Activated CD4-positive, alpha-beta T cell treated with anti-CD3 and anti-CD28 coated beads, Interleukin-2, amount 50 U/mL, for 16 hours (primary cell): ENCODE measurements at regions not wholly inside any gene's neighbourhood (a gene's known extent, or its start where the extent isn't known, plus 50 kb on each side); places are given as distances from the start of the nearest gene placed in this dataset.
"Not testable (repeated sequence)": the region's sequence is repeated elsewhere in the genome, so short reads cannot be mapped to it uniquely, and the experiment has no call there.

ENCODE experiments used
- DNase-seq: peaks from one replicate; pipeline ENCODE4 v3.0.0-alpha.2; 2020

DNA sequence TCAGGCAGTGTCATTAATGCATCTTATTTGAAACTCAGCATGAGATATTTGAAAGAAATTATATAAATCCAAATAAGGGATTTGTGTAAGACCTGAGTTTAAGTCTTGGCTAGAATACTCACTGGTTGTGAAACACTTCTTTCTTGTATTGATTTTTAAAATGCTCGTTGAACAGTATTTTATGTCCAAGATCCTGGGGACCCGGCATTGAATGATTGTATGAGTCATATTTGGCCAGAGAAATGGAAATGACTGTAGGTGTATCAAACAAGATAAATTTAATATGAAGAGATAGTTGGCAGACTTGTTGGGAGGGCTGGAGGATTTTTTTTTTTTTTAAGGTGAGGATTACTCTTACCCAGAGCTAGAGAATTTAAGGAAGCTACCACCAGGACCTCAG lies 606.1 kb upstream of the CPEB2 start:
- DNase-seq = no peak

DNA sequence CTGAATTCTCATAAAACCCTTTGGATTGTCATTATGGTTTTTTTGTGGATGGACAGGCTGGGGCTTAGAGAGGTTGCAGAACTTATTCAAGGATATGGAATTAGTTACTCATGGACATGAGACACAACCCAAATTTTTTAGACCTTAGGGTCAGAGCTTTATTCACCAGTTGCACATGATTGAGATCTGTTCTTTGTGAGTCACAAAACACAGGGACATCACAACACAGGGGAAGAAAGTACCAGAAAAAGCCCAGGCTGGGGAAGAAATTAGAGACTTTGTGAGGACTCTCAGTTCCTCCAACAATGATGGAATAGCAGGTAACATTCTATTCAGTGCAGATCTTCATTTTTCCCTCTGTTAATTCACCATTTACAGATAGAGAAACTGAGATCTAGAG lies 602.4 kb upstream of the CPEB2 start:
- DNase-seq = no peak

DNA sequence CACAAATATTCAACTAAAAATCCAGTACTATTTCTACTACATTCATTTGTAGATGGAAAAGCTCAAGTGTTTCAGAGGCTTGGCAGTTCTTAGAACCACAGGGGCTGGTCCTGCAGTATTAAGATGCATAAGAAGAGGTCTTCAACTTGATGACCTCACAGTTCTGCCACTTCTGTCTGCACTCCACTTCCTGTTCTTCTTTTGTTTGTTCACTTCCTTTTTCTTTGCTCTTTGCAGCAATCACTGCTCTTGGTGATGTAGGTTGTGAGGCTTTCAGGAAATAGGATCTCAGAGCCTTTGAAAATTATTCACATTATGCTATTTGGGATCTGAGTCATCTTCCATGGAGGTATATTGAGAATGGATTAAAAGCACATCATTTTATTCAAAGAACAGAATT lies 602.0 kb upstream of the CPEB2 start:
- no peak for DNase-seq

DNA sequence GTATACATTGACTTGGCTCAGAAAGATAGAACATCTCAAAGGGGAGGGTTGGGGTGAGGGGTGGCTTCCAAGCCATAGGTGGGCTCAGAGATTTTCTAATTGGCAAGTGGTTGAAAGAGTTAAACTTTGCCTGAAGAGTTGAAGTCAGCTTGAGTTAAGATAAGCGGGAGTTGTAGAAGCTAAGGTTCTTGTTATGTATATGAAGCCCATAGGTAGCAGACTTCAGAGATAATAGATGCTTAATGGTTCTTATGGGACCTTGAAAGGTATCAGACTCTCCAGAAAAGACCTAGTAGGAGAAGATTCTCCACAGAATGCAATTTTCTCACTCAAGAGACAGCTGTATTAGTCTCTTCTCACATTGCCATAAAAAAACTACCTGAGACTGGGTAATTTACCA lies 599.1 kb upstream of the CPEB2 start:
- no peak for DNase-seq

DNA sequence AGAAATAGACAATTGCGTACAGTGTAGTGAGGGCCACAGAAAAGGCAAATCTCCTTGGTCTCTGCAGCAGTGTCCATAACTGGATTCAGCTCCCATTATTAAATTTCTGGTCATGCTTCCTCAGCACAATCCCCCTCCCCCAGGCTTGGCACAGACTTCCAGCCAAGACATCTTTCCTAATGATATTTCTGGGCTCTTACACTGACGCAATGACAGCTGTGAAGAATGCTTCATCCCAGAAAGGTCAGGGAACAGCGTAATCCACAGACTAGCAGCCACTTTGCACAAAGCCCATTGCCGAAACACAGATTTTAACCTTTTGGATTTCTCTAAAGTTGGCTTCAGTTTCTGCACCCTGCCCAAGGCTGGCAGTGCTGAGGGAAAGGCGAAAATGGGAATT lies 597.6 kb upstream of the CPEB2 start:
- no peak for DNase-seq

DNA sequence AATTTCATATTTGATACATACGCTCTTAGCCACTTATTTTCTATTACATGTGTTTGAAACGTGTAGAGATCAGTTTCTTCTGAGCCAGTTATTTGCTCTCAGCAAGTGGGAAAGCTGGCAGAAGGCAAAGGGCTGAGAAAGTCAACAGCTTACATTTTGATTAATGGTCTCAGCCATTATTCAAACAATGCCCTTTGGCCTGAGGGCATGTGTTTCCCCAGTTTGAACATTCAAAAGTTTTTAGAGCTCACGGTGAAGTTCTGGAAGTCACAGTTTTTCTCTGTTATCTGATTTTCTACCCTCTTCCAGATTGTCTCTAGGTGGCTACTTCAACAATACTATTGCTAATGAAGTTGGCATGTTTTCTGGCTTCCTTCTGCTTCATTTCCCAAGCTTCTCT lies 591.8 kb upstream of the CPEB2 start:
- no peak for DNase-seq

DNA sequence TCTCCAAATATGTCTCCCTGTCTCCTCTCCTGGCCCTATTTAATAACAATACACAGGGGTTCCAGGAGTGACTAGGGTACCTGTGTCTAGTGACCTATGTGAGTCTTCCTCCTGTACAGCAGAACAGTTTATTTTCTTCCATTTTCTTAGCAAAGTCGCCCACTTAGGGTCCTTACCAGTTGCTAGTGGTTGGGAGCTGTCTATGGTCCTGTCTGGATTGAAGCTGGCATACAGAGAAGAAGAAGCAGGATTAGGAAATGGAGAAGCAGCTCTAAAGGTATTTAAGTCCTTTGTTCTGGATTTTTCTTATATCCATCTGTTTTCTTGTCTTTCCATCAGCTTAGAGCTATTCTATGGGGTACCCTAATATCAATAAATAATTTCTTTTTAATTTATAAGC lies 587.1 kb upstream of the CPEB2 start:
- no peak for DNase-seq

DNA sequence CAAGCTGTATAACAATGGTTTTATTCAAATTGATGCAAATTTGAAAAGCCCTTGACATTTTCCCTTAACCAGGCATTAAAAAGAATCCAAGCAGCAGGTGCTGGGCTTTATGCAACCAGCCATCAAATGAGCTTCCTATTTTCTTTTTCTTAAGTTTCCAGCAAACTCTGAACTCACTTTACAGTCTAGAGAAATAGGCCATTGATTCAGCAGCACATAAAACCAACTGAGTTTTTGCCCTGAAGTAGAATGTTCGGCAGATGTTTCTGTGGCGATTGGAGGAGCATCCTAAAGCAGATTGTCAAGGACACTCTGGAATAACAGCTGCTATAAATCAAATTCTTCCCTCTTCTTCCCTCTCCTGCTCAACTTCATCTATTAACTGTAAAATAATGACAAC lies 582.8 kb upstream of the CPEB2 start:
- DNase-seq = no peak

DNA sequence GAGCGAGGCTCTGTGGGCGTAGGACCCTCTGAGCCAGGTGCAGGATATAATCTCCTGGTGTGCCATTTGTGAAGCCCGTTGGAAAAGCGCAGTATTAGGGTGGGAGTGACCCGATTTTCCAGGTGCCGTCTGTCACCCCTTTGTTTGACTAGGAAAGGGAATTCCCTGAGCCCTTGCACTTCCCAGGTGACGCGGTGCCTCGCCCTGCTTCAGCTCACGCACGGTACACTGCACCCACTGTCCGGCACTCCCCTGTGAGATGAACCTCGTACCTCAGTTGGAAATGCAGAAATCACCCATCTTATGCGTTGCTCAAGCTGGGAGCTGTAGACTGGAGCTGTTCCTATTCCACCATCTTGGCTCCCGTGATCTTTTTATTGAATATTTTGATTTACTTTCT lies 576.0 kb upstream of the CPEB2 start:
- not testable (repeated sequence) for DNase-seq

DNA sequence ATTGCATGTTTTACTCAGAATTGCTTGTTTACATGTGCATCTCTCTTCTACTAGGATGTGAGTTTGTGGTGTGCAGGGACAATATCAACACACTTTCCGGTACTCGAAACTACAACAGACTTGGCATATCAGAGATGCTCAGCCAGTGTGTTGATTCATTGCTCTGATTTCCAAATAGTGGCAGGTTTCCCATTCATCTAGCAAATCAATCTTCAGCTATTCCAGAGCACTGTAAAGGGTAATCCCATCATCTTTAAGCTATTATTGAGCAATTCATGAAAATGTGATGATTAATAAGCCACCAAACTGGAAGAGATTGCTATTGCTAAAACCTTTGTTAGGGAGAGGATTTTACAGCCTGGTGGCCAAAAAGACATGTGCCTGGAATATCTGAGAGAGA lies 574.2 kb upstream of the CPEB2 start:
- no peak for DNase-seq

DNA sequence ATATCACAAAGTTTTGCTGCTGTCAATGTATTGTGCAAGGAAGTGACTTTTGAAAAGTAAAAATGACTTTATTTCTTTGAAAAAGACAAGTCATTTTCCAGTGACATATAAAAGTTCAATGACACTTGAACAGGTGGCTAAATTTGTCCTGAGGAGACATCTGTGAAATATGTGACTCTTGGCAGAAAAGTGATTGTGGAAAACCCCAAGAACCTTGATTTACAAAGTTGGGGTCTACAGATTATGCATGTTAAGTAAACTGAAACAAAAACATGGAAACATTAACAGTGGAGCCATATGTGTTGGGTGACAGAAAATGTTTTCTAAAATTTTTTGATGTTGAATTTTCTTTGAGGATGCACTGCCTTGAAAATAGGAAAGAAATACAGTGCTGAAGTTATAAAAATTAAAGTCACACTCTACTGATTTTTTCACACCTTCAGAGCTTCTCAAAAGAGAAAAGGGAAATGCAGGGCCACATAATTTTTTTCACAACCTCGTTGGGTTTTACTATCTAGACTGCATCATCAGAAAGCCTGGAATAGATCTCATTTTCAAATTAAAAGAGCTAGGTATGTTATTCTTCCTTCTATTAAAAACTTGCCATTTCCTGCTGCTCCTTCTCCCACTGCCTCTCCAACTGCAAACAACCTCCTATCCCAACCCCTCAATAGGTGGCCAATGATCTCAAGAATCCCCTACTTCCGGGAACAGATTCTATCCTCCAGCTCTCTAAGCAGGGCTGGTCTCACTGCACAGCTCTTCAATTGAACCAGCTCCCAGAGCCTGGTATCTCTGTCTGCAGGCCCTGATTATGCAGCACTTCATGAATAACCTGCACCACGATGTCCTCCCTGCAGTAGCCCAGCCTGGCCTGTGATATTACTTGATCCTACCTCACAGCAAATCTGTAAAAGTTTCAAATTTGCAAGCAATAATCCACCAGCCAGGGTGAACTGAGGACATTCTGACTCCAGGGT lies 570.8 kb upstream of the CPEB2 start:
- DNase-seq = no peak

DNA sequence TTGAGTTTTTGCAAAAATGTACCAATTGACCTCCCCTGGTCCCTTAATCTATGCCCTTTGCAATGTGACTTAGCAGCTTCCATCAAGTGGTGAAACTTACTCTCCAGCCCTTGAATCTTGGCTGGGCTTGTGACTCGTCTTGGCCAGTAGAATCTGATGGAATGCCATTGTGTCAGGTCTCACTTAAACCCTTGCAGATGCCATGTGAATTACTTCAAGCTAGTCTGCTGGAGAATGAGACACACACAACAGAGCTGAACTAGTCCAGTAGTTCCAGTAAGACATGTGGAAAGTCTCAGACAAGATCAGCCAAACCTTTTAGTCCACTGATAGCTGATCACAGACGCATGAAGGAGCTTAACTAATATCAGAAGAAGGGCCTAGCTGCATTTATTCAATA lies 567.8 kb upstream of the CPEB2 start:
- no peak for DNase-seq

DNA sequence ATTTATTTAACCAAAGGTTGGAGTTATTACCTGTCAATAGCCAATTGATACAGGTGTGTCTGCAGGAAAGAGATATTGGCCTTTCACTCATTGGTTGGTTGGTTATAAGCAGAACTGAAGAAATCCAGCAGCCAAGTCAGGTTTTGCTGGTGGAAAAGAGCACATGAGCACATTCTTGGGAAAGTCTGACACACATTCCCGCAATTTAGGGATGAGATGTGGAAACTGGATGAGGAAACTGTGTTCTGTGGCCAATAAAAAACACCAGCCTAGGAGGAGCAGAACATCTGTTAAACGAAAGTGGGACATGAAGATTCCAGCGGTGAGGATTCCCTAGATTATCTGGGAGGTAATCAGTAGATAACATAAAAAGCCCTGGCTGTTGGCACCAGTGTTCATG lies 567.4 kb upstream of the CPEB2 start:
- no peak for DNase-seq

DNA sequence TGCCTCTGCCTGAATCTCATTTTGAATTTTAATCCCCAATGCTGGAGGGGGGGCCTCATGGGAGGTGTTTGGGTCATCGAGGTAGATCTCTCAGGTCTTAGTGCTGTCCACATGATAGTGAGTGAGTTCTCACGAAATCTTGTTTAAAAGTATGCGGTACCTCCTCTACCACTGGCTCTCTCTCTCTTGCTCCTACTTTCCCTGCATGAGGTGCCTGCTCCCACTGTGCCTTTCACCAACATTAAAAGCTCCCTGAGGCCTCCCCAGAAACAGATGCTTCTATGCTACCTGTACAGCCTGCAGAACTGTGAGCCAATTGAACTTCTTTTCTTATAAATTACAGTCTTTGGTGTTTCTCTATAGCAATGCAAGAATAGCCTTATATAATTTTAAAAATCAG lies 560.7 kb upstream of the CPEB2 start:
- DNase-seq = no peak

DNA sequence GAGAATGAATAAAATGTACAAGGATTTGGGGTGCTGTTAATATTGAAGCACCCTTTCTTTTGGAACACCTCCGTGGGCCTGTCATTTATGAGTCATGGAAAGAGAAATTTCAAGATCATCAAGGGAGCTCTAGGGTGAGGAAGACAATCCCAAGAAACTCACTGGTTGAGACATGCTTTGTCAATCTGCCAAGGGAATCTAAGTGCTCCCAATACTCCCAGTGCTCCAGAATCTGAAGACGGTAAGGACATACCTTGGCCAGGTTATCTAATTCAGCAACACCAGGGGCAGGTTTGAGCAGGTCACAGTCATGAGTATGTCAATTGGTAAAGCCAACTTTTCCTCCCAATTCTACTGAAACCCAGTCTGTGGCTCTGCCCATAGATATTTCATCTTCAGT lies 556.4 kb upstream of the CPEB2 start:
- DNase-seq = no peak

DNA sequence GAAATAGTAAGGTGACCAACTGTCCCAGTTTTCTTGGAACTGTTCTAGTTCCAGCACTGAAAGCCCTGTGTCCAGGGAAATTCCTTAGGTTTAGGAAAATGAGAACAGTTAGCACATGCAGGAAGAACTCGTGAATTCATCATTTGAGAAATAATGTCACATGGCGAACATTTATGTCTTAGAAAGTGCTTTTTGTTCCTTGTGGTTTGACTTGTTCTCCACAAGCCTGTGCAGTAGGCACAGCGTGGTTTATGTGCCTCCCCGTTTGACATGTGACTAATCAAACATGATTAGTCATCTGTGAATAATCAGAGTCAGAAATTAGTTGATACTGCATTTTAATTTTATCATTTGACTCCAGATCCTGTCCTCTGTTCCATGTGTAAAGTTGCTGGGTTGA lies 556.0 kb upstream of the CPEB2 start:
- DNase-seq = no peak

DNA sequence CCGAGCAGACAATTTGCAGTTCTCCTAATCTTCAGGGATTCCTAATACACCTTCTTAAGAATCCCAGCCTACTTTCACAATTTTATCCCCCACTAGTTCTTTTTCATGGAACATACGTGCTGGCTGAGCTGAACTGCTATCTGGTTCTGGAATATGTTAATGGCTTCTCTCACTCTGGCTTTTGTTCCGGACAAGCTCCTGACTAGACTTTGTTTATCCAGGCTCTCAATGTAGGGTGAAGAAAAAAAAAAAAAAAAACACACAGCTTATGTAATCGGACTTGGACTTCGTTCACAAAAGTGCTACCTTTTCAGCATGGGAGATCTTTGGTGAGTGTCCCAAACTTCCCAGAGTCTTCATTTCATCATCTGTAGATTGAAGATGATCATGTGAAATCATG lies 555.4 kb upstream of the CPEB2 start:
- no peak for DNase-seq

DNA sequence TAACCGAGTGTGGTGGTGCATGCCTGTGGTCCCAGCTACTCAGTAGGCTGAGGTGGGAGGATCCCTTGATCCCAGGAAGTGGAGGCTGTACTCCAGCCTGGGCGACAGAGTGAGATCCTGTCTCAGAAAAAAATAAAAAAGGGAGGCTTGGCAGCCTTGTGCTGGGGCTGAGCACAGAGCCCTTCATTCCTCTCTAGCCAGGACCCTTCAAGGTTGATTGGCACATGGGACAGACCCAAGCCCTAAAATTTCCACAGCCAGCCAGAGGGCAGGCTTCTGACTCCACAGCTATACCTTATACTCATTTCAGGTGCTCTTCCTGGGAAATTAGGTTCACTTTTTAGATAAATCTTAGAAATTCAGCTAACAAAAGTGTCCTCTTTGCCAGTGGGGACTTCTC lies 553.0 kb upstream of the CPEB2 start:
- DNase-seq = no peak

DNA sequence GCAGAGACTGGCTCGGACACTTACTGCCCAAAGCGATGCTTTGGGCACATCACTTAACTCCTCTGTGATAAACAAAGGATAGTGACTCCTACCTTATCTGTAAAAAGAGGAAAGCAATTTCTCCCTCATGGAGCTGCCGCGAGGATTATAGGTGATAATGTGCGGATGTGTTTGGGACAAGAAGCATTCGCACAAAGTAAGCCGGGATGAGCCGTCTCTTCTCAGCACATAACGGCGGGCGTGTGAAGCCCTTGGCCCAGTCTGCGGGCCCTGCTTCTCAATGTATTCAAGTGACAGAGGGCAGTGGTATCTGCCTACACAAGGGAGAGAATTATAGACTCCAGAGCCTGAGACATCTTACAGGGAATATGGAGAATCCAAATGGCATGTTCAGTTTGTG lies 550.3 kb upstream of the CPEB2 start:
- no peak for DNase-seq

DNA sequence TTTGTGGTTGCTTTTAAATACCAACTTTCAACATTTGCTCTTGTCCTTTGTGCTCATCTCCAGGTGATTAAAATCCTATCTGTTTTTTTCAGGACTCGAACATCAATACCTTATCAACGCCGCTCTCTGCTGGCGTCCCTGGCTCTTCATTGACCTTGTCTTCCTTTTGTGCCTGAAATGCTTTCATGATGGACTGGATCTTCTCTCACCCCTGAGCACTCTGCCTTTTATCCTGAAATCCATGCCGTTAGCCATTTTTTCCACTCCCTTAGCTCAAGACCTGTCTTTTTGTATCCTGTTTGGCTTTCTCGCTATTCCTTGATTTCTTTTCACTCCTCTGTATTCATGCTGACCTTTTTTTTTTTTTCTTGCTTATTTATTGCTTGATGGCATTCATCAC lies 549.5 kb upstream of the CPEB2 start:
- no peak for DNase-seq

DNA sequence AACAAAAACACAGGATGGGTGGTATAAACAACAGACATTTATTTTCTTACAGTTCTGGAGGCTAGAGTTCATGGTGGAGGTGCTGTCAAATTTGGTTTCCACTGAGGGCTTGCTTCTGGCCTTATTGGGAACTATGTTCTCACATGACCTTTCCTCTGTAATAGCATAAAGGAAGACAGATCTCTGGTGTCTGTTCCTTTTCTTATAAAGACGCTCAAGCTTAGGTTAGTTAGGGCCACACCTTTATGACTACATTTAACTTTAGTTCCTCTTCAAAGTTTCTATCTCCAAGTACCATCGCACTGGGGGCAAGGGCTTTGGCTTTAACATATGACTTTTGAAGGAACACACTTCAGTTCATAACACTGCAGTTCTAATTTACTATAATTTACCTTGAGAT lies 543.8 kb upstream of the CPEB2 start:
- DNase-seq = no peak

DNA sequence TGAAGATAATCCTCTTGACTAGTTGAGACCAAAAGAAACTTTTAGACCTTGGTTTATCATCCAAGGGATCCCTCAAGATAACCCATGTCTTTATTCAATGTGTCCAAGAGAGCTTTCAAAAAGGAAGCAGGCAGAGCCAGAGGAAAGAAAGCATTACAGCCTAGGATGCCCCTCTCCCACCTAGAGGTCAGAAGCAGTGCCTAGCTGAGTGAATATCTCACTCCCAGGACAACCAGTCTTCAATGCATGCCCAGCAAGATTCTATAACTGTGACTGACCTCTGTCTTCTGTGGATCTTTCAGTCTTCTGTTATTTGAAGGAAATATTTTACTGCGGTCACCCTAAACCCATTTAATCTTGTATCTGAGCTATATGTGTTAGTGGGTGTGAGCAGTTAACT lies 537.2 kb upstream of the CPEB2 start:
- no peak for DNase-seq

DNA sequence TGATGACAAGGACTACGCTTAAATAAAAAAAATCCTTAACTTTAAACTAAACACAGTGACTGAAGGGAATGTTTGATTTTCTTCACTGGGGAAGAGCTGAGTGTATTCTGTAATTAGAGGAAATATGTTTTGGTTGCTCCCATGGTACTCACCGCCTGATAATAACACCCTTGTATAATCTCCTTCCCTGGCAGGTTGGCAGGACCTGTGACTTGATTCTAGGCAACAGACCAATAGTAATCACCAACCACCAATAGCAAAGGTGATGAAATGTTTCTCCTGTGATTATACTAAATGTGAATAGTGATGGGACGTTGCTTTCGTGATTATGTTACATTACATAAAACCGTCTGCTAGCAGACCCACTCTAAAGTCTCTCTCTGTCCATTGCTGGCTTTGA lies 536.8 kb upstream of the CPEB2 start:
- no peak for DNase-seq

DNA sequence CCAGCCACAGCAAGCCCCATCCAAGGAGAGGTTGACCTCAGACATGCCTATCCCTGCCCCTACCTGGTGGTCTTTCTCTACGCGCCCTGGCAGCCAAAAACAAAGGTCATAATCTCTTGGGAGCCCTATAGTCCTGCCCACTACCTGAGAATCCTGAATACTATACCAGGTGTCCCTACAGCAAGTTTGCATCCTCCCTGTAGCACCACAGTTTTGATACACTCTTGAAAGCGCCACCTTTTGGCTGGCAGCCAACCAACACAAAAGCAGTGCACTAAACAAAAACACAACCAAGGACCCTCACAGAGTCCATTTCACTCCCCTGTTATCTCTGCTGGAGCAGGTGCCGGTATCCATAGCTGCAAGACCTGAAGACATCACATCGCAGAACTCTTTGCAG lies 523.8 kb upstream of the CPEB2 start:
- DNase-seq = no peak

DNA sequence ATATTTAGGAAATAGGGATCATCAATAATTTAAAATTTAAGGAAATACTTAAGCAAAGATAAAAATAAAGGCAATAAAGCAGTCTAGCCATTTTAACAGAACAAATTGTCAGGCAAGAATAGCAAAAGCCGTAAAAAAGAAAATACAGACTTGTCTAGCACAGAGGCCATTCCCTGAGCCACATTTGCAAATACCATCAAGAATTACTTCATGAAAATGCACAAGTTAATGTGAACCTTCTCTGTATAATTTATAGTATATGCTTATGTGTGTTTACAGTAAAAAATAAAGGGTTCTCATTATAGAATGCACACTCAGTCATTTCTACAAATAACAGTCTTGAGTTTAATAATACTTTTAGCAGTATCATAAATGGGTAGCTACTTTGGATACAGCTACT lies 505.9 kb upstream of the CPEB2 start:
- no peak for DNase-seq
